Activated CD8-positive, alpha-beta memory T cell treated with anti-CD3 and anti-CD28 coated beads, Interleukin-2, amount 10 ng/mL, durations not matched to agents 7 days and 5 days (primary cell): ENCODE measurements at regions not wholly inside any gene's neighbourhood (a gene's known extent, or its start where the extent isn't known, plus 50 kb on each side); places are given as distances from the start of the nearest gene placed in this dataset.
"Not testable (repeated sequence)": the region's sequence is repeated elsewhere in the genome, so short reads cannot be mapped to it uniquely, and the experiment has no call there.

Experiments
- ATAC-seq: fragments of 150-1000 bp; cut with Tn5 transposase; one replicate; pipeline ENCODE4 v1.10.0; 2021; ENCODE audit warnings: moderate library complexity
- CTCF ChIA-PET: fragments of 350-600 bp; sonication (Branson Sonifier 250); formaldehyde crosslinking; loops from one replicate; lab custom pipeline; 2021; ENCODE audit warnings: antibody characterized with exemption; lab: Charles Lee
- DNase-seq: peaks from one replicate; pipeline ENCODE4 v3.0.0-alpha.2; 2020
- H3K27ac Mint-ChIP-seq: one replicate; pipeline ENCODE4 v1.8.0; 2021; ENCODE audit warnings: mild to moderate bottlenecking, mixed read lengths
- H3K27me3 Mint-ChIP-seq: one replicate; pipeline ENCODE4 v1.8.0; 2021; ENCODE audit warnings: mixed read lengths
- H3K36me3 Mint-ChIP-seq: one replicate; pipeline ENCODE4 v1.8.0; 2021; ENCODE audit warnings: mild to moderate bottlenecking, mixed read lengths
- H3K4me1 Mint-ChIP-seq: one replicate; pipeline ENCODE4 v1.8.0; 2021; ENCODE audit warnings: mixed read lengths
- H3K4me3 Mint-ChIP-seq: one replicate; pipeline ENCODE4 v1.8.0; 2021; ENCODE audit warnings: mild to moderate bottlenecking, moderate library complexity, mixed read lengths
- H3K9me3 Mint-ChIP-seq: one replicate; pipeline ENCODE4 v1.8.0; 2022; ENCODE audit warnings: low read depth, mixed read lengths

GRCh38 chr1:175265091-175265490, 72.5 kb upstream of the KIAA0040 start:
- Mint-ChIP-seq H3K27ac (no peak overlapping the region), H3K36me3 (peaks cover 3% of the 10 kb centered on the region)
- CTCF ChIA-PET: interaction anchor here (1.2 kb wide), 1 partner anchor 111 kb away, joined by 3 read pairs; no protein-coding TSS in a partner anchor

GRCh38 chr1:175262621-175263020, 70.0 kb upstream of the KIAA0040 start:
- no peak for DNase-seq
- no peak for ATAC-seq
- peaks cover 15% of the 10 kb centered on the region for H3K27me3 Mint-ChIP-seq
- peaks cover 6% of the 10 kb centered on the region for H3K9me3 Mint-ChIP-seq
- H3K4me3 Mint-ChIP-seq: no peak overlapping the region
- no peak overlapping the region for H3K27ac Mint-ChIP-seq
- no peaks in the 10 kb centered on the region for H3K4me1 Mint-ChIP-seq
- CTCF ChIA-PET: no interaction called here
- peaks cover 3% of the 10 kb centered on the region for H3K36me3 Mint-ChIP-seq

More at GRCh38 chr1:175265091-175265490, 72.5 kb upstream of the KIAA0040 start:
- no peak for ATAC-seq
- Mint-ChIP-seq H3K27me3 (peaks cover 13% of the 10 kb centered on the region), H3K9me3 (peaks cover 6% of the 10 kb centered on the region), H3K4me3 (no peak overlapping the region), H3K4me1 (no peaks in the 10 kb centered on the region)
- DNase-seq: no peak

GRCh38 chr1:175256246-175256645, 63.7 kb upstream of the KIAA0040 start:
- CTCF ChIA-PET, H3K4me1 Mint-ChIP-seq, H3K4me3 Mint-ChIP-seq, H3K9me3 Mint-ChIP-seq, DNase-seq, H3K36me3 Mint-ChIP-seq, ATAC-seq, H3K27ac Mint-ChIP-seq, H3K27me3 Mint-ChIP-seq: not testable (repeated sequence)

- Mint-ChIP-seq H3K4me1 (peaks cover 4% of the 10 kb centered on the region), H3K9me3 (peaks cover 2% of the 10 kb centered on the region), H3K27ac (no peak overlapping the region), H3K27me3 (peaks cover 12% of the 10 kb centered on the region), H3K36me3 (peaks cover 2% of the 10 kb centered on the region), H3K4me3 (no peak overlapping the region)
- ATAC-seq (no peak), DNase-seq (no peak)
- CTCF ChIA-PET: interaction anchor here (1.2 kb wide), 1 partner anchor 65 kb away, joined by 4 read pairs; no protein-coding TSS in a partner anchor
These were observed 61.6 kb upstream of the KIAA0040 start for GRCh38 chr1:175254190-175254589.

GRCh38 chr1:175252561-175252960, 60.0 kb upstream of the KIAA0040 start:
- peaks cover 7% of the 10 kb centered on the region for H3K27me3 Mint-ChIP-seq
- ATAC-seq (peak; percentile 27), DNase-seq (no peak)
- peaks cover 4% of the 10 kb centered on the region for H3K4me1 Mint-ChIP-seq
- H3K27ac Mint-ChIP-seq: no peak overlapping the region
- H3K9me3 Mint-ChIP-seq: peaks cover 2% of the 10 kb centered on the region
- no peak overlapping the region for H3K4me3 Mint-ChIP-seq
- H3K36me3 Mint-ChIP-seq: peaks cover 2% of the 10 kb centered on the region
- CTCF ChIA-PET: no interaction called here

GRCh38 chr1:175250027-175250426, 57.5 kb upstream of the KIAA0040 start:
- Mint-ChIP-seq H3K4me3 (no peak overlapping the region), H3K27me3 (peaks cover 7% of the 10 kb centered on the region)

GRCh38 chr1:175248036-175248435, 55.5 kb upstream of the KIAA0040 start:
- H3K4me3 Mint-ChIP-seq, H3K27ac Mint-ChIP-seq, H3K9me3 Mint-ChIP-seq, DNase-seq, CTCF ChIA-PET, ATAC-seq, H3K4me1 Mint-ChIP-seq, H3K36me3 Mint-ChIP-seq, H3K27me3 Mint-ChIP-seq: not testable (repeated sequence)

More at GRCh38 chr1:175250027-175250426, 57.5 kb upstream of the KIAA0040 start:
- H3K9me3 Mint-ChIP-seq: peaks cover 2% of the 10 kb centered on the region
- peaks cover 2% of the 10 kb centered on the region for H3K36me3 Mint-ChIP-seq
- H3K27ac Mint-ChIP-seq: no peak overlapping the region
- DNase-seq (no peak), ATAC-seq (no peak)
- CTCF ChIA-PET: no interaction called here
- H3K4me1 Mint-ChIP-seq: peaks cover 4% of the 10 kb centered on the region

- H3K4me1 Mint-ChIP-seq, ATAC-seq, CTCF ChIA-PET, H3K36me3 Mint-ChIP-seq, H3K4me3 Mint-ChIP-seq, H3K9me3 Mint-ChIP-seq, H3K27ac Mint-ChIP-seq, DNase-seq, H3K27me3 Mint-ChIP-seq: not testable (repeated sequence)
These were observed 54.5 kb upstream of the KIAA0040 start for GRCh38 chr1:175247056-175247455.

- no peak for ATAC-seq
- DNase-seq: no peak
- Mint-ChIP-seq H3K4me3 (no peak overlapping the region), H3K4me1 (no peaks in the 10 kb centered on the region), H3K27me3 (peaks cover 2% of the 10 kb centered on the region), H3K27ac (no peak overlapping the region), H3K9me3 (peaks cover 4% of the 10 kb centered on the region), H3K36me3 (peaks cover 3% of the 10 kb centered on the region)
- CTCF ChIA-PET: interaction anchor here (1.0 to 1.2 kb wide), 3 partner anchors 23 to 91 kb away, joined by 3 to 5 read pairs (median 3); no protein-coding TSS in a partner anchor
These were observed 52.7 kb upstream of the KIAA0040 start for GRCh38 chr1:175245324-175245723.

GRCh38 chr1:175244206-175244605, 51.6 kb upstream of the KIAA0040 start:
- CTCF ChIA-PET: interaction anchor here (1.2 kb wide), 1 partner anchor 90 kb away, joined by 5 read pairs; no protein-coding TSS in a partner anchor
- H3K4me1 Mint-ChIP-seq: no peaks in the 10 kb centered on the region
- no peaks in the 10 kb centered on the region for H3K27me3 Mint-ChIP-seq
- DNase-seq (no peak), ATAC-seq (no peak)
- H3K9me3 Mint-ChIP-seq: peaks cover 2% of the 10 kb centered on the region
- H3K4me3 Mint-ChIP-seq: no peak overlapping the region
- no peak overlapping the region for H3K27ac Mint-ChIP-seq
- H3K36me3 Mint-ChIP-seq: peaks cover 4% of the 10 kb centered on the region
